HG03060 (cell line): ENCODE measurements at regions not wholly inside any gene's neighbourhood (a gene's known extent, or its start where the extent isn't known, plus 50 kb on each side); places are given as distances from the start of the nearest gene placed in this dataset.
"Not testable (repeated sequence)": the region's sequence is repeated elsewhere in the genome, so short reads cannot be mapped to it uniquely, and the experiment has no call there.

ENCODE experiments used
- ATAC-seq: cut with Tn5 transposase; IDR thresholded peaks from one replicate; pipeline ENCODE4 v1.9.1; 2021; ENCODE audit warnings: low read depth, moderate number of reproducible peaks; ENCODE audit not compliant: unreplicated experiment

DNA sequence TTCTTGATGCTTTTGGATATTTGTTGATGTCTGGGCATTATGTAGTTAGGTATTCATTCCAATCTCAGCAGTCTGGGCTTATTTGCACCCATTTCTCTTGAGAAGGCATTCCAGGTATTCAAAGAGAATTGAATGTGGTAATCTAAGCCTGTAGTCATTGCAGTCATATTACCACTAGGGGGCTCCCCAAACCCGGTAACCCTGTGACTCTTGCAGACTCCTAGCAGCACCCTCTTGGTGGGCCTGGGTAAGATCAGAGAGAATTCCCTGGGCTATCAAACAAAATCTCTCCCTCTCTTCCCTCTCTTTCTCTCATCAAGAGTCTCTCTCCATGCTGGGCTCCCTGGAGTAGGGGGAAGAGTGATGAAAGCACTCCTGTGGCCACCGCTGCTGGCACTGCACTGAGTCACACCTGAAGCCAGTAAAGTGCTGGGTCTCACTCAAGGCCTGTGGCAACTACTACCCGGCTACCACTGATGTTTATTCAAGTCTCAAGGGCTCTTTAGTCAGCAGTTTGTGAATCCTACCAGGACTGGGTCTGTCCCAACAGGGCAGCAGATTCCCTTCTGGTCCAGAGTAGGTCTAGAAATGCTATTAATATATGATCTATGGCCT, 187.7 kb upstream of the NUDT10 start:
- ATAC-seq, result no peak

DNA sequence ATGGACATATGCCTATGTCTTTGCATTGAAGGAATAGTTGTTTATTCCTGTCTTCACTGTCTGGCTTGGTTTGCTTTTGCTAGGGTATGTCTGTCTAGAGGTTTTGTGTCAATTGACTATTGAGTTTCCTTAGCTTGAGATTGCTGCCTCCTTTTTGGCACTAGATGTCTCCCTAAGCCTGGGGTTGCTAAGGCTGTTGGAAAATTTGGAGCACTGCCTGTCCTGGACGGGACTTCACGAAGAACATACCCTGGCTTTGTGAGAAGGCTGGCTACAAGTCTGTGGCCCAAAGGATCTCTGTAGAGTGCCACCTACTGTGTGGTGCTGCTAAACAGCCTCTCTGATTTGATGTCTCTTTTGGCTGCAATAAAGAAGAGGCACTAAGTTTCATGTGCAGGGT, 183.8 kb upstream of the NUDT10 start:
- no peak for ATAC-seq

DNA sequence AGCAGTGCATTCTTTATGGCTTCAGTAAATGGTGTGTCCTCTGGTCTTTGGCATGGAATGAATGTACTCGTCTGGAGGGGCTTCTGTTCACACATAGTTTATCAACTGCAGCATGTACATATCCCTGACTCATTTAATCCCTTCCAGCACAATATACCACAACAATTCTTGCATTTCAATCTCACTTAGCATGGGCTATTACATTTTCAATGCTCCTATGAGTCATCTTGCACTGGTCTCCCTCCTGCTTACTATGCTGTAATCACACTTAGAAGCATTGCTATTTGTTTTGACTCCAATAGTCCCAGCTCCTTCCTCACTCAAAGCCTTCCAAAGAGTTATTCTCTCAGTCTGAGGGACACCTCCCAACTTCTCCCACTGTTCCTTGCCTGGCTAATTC, 180.9 kb upstream of the NUDT10 start:
- no peak for ATAC-seq

DNA sequence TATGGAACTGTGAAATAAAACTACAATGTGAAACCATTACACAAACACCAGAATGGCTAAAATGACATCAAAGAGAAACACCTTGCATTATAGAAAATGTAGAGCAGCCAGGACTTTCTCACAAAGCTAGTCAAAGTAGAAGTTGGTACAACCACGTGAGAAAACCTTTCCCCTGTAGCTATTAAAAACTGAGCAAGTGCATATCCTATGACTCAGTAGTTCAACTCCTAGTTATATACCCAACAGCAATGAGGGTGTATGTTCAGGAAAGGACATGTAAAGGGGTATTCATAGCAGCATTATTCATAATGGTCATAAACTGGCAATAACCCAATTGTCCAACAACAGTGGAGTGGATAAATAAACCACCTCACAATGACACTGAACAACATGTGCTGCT, 177.5 kb upstream of the NUDT10 start:
- no peak for ATAC-seq

DNA sequence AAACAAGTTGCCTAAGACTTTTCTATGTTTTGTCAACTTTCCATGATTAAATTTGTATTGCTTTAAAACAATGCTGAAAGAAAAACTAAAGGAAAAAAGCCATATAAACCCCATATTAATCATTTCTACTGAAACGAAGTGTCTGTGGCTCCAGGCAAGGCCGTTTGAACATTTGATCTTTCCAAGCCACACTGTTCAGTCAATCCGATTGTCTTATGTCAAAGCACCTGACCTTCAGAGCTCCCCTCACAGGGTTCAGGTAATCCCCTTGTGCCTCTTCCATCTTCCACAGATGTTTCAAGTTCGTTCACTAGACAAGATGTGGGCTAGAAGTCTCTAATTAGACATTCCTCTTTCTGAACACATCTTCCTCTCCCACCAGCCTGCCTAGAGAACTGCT, 177.1 kb upstream of the NUDT10 start:
- no peak for ATAC-seq

DNA sequence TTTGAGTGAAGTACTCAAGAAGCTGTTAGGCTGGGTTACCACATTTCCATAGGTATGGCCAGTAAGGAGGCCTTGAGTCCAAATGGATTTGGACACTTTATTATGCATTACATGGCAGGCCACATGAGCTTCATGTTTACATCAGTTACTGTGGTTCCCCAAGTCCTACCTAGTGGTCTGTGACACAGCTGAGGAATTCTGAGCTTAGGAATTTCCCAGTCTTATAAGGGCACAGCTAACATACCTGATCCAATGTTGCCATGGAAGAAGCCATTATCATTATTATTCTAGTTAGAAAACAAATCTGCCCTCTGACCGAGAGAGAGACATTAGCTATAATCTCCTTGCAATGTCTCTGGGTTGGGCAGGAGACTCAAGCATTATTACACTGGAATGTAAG, 174.4 kb upstream of the NUDT10 start:
- no peak for ATAC-seq

DNA sequence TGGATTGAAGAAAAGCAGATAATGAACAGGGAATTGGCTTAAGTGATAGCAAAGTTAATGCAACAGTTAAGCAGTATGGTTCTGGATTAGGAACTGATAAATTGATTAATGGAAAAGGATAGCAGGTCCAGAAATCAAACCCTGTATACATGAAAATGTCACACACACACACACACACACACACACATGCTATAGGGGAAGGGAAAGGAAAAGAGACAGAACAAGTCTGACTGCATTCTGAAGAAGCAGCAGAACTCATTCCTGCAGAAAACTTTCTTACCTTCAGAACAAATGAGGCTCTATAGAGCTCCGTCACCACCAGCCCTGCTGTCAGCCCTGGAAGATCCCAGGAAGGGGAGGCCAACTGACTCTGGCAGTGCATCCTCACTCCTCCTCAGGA, 173.2 kb upstream of the NUDT10 start:
- ATAC-seq, result not testable (repeated sequence)

DNA sequence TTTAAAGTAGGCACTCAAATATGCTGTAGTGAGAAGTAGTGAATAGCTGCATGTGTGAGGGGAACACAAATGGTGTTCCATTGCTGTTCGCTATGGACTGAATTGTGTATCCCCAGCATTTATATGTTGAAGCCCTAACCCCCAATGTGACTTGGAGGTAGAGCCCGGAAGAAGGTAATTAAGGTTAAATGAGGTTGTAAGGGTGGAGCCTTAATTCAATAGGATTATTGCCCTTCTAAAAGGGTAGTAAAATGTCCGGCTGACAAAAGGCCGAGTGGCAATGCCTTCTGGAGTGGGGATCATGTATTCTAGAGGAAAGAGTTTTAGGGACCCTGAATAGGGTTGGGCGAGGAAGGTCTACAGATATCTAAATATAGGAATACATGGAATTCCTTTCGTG, 168.9 kb upstream of the NUDT10 start:
- ATAC-seq, result no peak

DNA sequence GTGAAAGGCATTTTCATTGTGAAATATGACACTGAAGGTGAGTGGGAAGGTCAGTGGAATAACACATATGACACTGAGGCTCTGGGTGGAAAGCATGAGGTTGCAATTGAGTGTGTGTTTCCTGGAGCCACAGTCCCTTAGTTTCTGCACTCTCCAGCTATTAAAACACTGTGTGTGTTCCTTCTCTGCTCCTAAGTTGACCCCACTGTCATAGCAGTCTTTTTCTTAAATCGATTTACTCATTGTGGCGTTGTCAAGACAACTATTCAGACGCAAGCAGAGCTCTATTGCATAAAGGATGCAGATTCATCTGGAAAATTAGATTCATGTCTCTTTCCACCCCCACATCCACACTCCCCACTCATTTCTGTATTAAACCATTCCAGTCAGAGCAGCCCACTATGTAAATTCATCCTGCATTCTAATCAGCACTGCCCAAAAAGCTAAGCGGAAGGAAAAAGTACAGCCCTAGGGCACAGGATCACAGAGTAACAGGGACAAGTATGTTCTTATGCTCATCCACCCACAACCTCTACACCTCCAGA, 154.2 kb upstream of the NUDT10 start:
- ATAC-seq, result not testable (repeated sequence)

DNA sequence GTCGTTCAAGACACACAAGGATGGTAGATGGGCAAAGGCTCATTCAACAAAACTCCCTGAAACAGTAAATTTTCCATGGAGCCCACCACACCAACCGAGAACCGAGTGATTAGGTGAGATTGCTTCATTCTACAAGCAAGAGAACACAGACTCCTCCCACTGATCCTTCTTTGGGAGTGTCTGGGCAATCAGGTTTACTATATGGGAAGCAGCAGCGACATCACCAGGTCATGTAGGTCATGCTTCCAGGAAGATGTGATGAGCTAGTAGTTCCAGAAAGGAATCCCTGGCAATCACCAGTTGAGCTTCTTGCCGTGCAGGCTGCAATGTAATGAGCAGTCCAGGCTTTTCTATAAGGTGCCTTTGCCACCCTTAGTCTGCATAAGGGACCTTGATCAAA, 152.8 kb upstream of the NUDT10 start:
- not testable (repeated sequence) for ATAC-seq

DNA sequence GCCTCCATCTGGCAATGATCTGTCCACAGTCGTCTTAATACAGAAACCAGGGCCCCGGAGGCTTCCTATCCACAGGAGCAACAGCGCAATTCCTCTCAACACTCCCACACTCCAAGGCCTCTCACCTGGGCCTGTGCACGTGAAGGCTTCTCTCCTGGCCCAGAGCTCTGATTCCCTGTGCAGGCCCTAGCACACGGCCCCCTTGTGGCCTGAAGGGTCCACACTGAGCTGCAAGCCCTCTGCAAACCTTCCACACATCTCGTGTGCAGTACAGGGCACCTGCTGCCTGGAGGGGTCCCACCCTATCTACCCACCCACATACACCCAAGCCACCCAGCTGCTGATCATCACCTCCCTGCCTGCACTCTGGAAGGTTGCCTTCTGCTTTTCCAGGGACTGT, 150.1 kb upstream of the NUDT10 start:
- no peak for ATAC-seq

DNA sequence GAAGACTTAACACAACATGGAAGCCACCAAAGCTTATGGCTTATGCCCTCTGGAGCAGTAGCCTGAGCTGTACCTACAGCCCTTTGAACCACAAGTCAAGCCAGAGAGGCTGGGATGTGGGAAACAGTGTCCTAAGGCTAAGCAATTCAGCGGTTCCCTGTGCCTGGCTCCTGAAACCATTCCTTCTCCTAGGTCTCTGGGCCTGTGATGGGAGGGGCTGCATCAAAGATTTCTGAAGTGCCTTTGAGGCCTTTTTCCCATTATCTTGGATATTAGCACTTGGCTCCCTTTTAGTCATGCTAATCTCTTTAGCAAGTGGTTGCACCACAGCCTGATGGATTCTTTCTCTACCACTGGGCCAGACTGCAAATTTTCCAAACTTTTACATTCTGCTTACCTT, 140.5 kb upstream of the NUDT10 start:
- no peak for ATAC-seq

DNA sequence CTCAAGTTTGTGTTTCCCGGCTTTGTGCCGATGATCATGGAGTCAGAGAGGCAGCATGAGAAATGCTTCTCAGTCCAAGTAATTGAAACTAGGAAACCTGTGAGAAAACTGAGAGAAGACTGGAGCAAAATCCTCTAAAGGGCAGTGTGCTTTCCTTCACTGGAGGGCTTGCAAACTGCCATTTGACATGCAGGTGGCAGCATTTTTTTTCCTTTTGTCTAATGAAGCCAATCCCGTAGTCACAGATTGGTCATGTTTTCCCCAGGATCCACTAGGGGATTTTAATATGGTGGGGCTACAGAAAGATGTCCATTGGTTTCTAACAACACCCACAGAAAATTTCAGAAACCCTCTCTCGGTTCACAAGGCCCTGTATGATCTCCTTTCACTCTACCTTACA, 117.4 kb upstream of the NUDT10 start:
- ATAC-seq, result no peak

DNA sequence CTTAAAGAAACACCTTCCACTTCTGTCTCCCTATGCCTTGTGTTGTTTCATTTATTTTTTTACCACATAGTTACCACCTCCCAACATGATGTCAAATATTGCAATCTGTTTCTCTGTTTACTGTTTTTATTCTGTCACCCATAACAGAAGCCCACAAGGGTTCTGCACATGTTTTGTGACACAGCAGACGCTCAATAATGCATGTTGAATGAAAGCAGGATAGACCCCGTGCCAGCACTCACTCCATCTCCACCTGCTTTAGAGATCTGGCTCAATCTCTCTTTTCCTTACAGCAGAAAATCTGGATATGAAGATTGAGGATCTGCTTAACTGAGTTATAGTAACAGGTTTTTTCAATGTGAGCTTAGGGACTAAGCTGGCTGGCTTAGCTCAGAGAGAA, 116.8 kb upstream of the NUDT10 start:
- ATAC-seq, result no peak

DNA sequence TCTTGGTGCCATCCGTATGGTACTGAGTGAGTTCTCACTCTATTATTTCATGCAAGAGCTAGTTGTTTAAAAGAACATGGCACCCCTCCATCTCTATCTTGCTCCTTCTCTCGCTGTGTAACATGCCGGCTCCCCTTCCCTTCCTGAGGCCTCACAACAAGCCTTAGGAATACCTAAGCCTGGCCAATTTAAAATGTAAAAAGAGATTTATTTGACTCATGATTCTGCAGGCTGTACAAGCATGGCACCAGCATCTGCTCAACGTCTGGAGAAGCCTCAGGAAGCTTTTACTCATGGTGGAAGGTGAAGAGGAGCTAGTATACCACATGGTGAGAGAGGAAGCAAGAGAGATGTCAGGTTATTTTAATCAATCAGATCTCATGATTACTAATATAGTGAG, 90.4 kb upstream of the NUDT10 start:
- ATAC-seq, result no peak

DNA sequence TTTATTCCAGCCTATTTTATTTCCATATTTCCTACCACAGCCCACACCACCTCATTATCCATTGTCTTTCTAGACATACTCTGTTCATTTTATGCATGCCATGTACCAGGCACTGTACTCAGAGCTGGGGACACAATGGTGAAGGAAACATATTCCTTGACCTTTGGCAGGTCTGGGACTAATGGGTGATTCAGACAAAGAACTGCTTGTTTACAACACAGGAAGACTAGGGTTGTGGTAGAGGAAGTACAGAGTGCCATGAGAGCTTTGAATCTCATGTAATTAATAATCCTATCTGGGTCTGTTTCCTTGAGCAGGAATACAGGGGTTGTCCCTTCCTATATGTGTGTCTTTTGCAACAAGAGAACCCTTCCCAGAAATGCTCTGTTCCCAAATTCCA, 75.1 kb upstream of the NUDT10 start:
- no peak for ATAC-seq

DNA sequence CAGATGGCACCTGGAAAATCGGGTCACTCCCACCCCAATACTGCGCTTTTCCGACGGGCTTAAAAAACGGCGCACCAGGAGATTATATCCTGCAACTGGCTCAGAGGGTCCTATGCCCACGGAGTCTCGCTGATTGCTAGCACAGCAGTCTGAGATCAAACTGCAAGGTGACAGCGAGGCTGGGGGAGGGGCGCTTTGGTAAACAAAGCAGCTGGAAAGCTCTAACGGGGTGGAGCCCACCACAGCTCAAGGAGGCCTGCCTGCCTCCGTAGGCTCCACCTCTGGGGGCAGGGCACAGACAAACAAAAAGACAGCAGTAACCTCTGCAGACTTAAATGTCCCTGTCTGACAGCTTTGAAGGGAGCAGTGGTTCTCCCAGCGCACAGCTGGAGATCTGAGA, 70.4 kb upstream of the NUDT10 start:
- ATAC-seq, result not testable (repeated sequence)

DNA sequence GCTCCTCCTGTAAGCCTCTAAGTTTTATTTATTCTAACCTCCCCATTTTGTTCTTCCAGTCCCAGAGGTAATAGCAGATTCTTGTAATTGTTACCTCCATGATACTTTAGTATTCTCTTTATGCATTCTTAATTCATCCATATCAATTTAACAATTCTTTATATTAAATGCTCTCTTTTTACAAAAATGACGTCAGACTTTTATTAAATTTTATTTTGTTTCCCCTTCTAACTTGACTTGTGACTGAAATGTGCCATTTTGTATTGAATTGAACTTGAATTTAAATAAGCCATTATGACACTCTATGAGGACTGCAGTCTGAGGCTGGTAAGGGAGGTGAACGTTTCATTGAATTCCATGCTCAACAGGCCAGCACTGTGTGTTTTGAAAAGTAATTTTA, 60.0 kb upstream of the NUDT10 start:
- ATAC-seq, result no peak

DNA sequence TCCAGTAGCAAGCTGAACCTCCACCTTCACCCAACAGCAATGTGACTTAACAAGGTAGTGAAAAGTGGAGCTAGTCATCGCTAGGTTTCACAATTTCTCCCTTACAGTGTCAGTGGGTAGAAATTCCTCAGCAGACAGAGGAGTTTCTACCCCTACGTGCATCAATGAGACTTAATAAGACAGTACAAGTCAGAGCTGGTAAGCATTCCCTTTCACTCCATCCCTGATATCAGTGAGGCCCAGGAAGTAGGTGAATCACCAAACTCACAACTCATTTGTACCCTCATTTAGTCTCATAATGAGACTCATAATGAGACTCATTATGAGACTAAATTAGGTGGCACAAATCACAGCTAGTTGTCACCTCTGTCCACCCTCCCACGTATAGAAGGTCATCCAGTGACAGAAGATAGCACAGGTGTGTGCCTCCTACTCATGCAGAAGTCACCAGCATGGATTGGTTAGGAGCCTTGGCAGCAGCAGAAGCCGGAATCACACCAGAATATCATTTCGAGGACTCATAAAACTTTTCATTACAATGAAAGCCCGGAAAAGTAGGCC, 50.8 kb upstream of the NUDT10 start:
- no peak for ATAC-seq
